A549 (cell line): ENCODE measurements at regions not wholly inside any gene's neighbourhood (a gene's known extent, or its start where the extent isn't known, plus 50 kb on each side); places are given as distances from the start of the nearest gene placed in this dataset.

ENCODE experiments used
- ATAC-seq, 2 experiments: fragments of 200-7000 bp in 1 of 2; fragments of >200 bp in 1 of 2; cut with Nextera tagmentation in 1 of 2; cut with Tn5 transposase in 1 of 2; 3 replicates each; pipeline versions ENCODE4 v1.8.0 to v1.9.1; 2018 to 2020; ENCODE audit warnings: mild to moderate bottlenecking in 1 of 2, moderate library complexity in 1 of 2
- CTCF ChIA-PET: fragments of 300-600 bp; sonication (Branson Sonifier 250); formaldehyde crosslinking; extraction: SDS; loops from one replicate; lab custom pipeline; 2021; ENCODE audit warnings: antibody characterized with exemption, inconsistent platforms; lab: Yijun Ruan, JAX
- POLR2A ChIA-PET: fragments of 350-600 bp; formaldehyde crosslinking; extraction: SDS; loops from one replicate; lab custom pipeline; 2021; ENCODE audit warnings: antibody characterized with exemption, inconsistent platforms; lab: Yijun Ruan, JAX
- DNase-seq, 2 experiments: peaks; one replicate each; pipeline versions ENCODE4 v3.0.0 to v3.0.0-alpha.2; 2011 to 2016; ENCODE audit warnings: low read depth in 1 of 2, low spot score in 1 of 2
- FAIRE-seq: peaks from 2 replicates; lab custom pipeline; 2011; peaks lifted over from hg19 to GRCh38; lab: Jason Lieb, UNC
- H3K27ac ChIP-seq, 2 experiments: fragments of >200 bp; sonication (Bioruptor Twin); formaldehyde crosslinking; 3 replicates each; pipeline ENCODE4 v1.5.1; 2016 to 2017
- H3K4me1 ChIP-seq: fragments of >200 bp; sonication (Bioruptor Twin); formaldehyde crosslinking; 3 replicates; pipeline ENCODE4 v1.6.1; 2016
- H3K4me2 ChIP-seq: fragments of >200 bp; sonication (Bioruptor Twin); formaldehyde crosslinking; 3 replicates; pipeline ENCODE4 v1.6.1; 2016
- H3K4me3 ChIP-seq: fragments of >200 bp; sonication (Bioruptor Twin); formaldehyde crosslinking; 3 replicates; pipeline ENCODE4 v1.5.1; 2016
- H3K9me3 ChIP-seq: fragments of >200 bp; sonication (Bioruptor Twin); formaldehyde crosslinking; 3 replicates; pipeline ENCODE4 v1.6.1; 2016
- BHLHE40 ChIP-seq: IDR thresholded peaks from 2 replicates; pipeline ENCODE4 v1.6.1; 2012; ENCODE audit warnings: low read depth, low read length, inconsistent platforms
- CBX2 ChIP-seq: fragments of 200-600 bp; sonication (generic); IDR thresholded peaks from 2 replicates; pipeline ENCODE4 v1.6.1; 2016; ENCODE audit warnings: low read depth, mild to moderate bottlenecking, borderline replicate concordance
- CBX8 ChIP-seq: fragments of 200-600 bp; sonication (generic); IDR thresholded peaks from 2 replicates; pipeline ENCODE4 v1.6.1; 2016
- CHD2 ChIP-seq: fragments of 150-350 bp; IDR thresholded peaks from 2 replicates; pipeline ENCODE4 v1.6.1; 2014; ENCODE audit warnings: low read length; ENCODE audit not compliant: partially characterized antibody
- EP300 ChIP-seq, 2 experiments: fragments of >200 bp; sonication (Bioruptor Twin); formaldehyde crosslinking; IDR thresholded peaks; 2 replicates in 1 of 2; 3 replicates in 1 of 2; pipeline ENCODE4 v1.6.1; 2016 to 2017
- ESRRA ChIP-seq: fragments of 150-350 bp; IDR thresholded peaks from 2 replicates; pipeline ENCODE4 v1.6.1; 2014; ENCODE audit warnings: mild to moderate bottlenecking, low read length, borderline replicate concordance
- FOSB ChIP-seq: fragments of 250-450 bp; sonication (Bioruptor Pico); IDR thresholded peaks from 2 replicates; pipeline ENCODE4 v1.5.0; 2020; ENCODE audit warnings: mild to moderate bottlenecking, moderate library complexity
- FOSL2 ChIP-seq, 2 experiments: fragments of 450-650 bp in 1 of 2; fragments of >200 bp in 1 of 2; sonication (Bioruptor Twin) in 1 of 2; formaldehyde crosslinking; IDR thresholded peaks; 2 replicates each; pipeline versions ENCODE4 v1.5.0 to v1.6.1; 2016 to 2020; ENCODE audit warnings: mild to moderate bottlenecking in 1 of 2, moderate library complexity in 1 of 2
- FOXS1 ChIP-seq: fragments of 250-450 bp; sonication (Bioruptor Pico); IDR thresholded peaks from 2 replicates; pipeline ENCODE4 v1.5.0; 2020; ENCODE audit warnings: mild to moderate bottlenecking, moderate library complexity
- HDAC2 ChIP-seq: fragments of 200-600 bp; sonication (generic); IDR thresholded peaks from 2 replicates; pipeline ENCODE4 v1.6.1; 2016
- HOXB13 ChIP-seq: fragments of 250-450 bp; sonication (Bioruptor Pico); IDR thresholded peaks from 2 replicates; pipeline ENCODE4 v1.5.0; 2020; ENCODE audit warnings: low read depth, mild to moderate bottlenecking, moderate library complexity
- JUN ChIP-seq, 2 experiments: fragments of >200 bp; sonication (Bioruptor Twin); formaldehyde crosslinking; IDR thresholded peaks; 2 replicates in 1 of 2; 3 replicates in 1 of 2; pipeline ENCODE4 v1.6.1; 2016 to 2017
- JUNB ChIP-seq: fragments of >200 bp; sonication (Bioruptor Twin); formaldehyde crosslinking; IDR thresholded peaks from 2 replicates; pipeline ENCODE4 v1.6.1; 2016
- KDM1A ChIP-seq: fragments of 200-600 bp; sonication (generic); IDR thresholded peaks from 2 replicates; pipeline ENCODE4 v1.6.1; 2016; ENCODE audit warnings: low read depth, mild to moderate bottlenecking
- KDM5A ChIP-seq: fragments of 200-600 bp; sonication (generic); IDR thresholded peaks from 2 replicates; pipeline ENCODE4 v1.6.1; 2016; ENCODE audit warnings: antibody characterized with exemption, mild to moderate bottlenecking
- MAFK ChIP-seq: fragments of 450-650 bp; IDR thresholded peaks from 2 replicates; pipeline ENCODE4 v1.6.1; 2014; ENCODE audit not compliant: partially characterized antibody
- MYC ChIP-seq: IDR thresholded peaks from 2 replicates; pipeline ENCODE4 v1.6.1; 2012; ENCODE audit warnings: mild to moderate bottlenecking, inconsistent platforms, low read length, improper control_type of control experiment, borderline replicate concordance
- NPAS2 ChIP-seq: fragments of 250-450 bp; sonication (Bioruptor Pico); IDR thresholded peaks from 2 replicates; pipeline ENCODE4 v1.8.0; 2022; ENCODE audit warnings: mild to moderate bottlenecking, moderate library complexity, borderline replicate concordance
- NR3C1 ChIP-seq: fragments of >200 bp; sonication (Bioruptor Twin); formaldehyde crosslinking; IDR thresholded peaks from 3 replicates; pipeline ENCODE4 v1.6.1; 2017
- POLR2A ChIP-seq: IDR thresholded peaks from 2 replicates; pipeline ENCODE4 v1.6.1; 2012; ENCODE audit warnings: mild to moderate bottlenecking, low read length
- RAD21 ChIP-seq, 2 experiments: fragments of >200 bp in 1 of 2; sonication (Bioruptor Twin) in 1 of 2; formaldehyde crosslinking in 1 of 2; IDR thresholded peaks in 1 of 2; conservative IDR thresholded peaks in 1 of 2; 2 replicates in 1 of 2; 3 replicates in 1 of 2; pipeline ENCODE4 v1.6.1; 2012 to 2018; ENCODE audit warnings: inconsistent platforms in 1 of 2
- SMC3 ChIP-seq: fragments of >200 bp; sonication (Bioruptor Twin); formaldehyde crosslinking; IDR thresholded peaks from 3 replicates; pipeline ENCODE4 v1.6.1; 2018; ENCODE audit warnings: inconsistent platforms
- SREBF2 ChIP-seq: fragments of 450-650 bp; IDR thresholded peaks from 2 replicates; pipeline ENCODE4 v1.6.1; 2014; ENCODE audit warnings: mild to moderate bottlenecking, moderate library complexity
- TFCP2L1 ChIP-seq: fragments of 250-450 bp; sonication (Bioruptor Pico); IDR thresholded peaks from 2 replicates; pipeline ENCODE4 v1.5.0; 2021; ENCODE audit warnings: mild to moderate bottlenecking
- ZFP36 ChIP-seq: fragments of 450-650 bp; IDR thresholded peaks from 2 replicates; pipeline ENCODE4 v1.6.1; 2014; ENCODE audit warnings: borderline replicate concordance; ENCODE audit not compliant: partially characterized antibody
- ZSCAN20 ChIP-seq: fragments of 250-450 bp; sonication (Bioruptor Pico); IDR thresholded peaks from 2 replicates; pipeline ENCODE4 v1.8.0; 2022; ENCODE audit warnings: mild to moderate bottlenecking, moderate library complexity
- WGBS: methylation state at CpG from one replicate; pipeline ENCODE4 v1.1.6; 2017; ENCODE audit errors: missing lambda C conversion rate; 5-methylcytosine and 5-hydroxymethylcytosine counted together
- TF ChIP-seq, protein P1 (sequence below): IDR thresholded peaks from 2 replicates; pipeline ENCODE4 v1.6.1; 2012
- TF ChIP-seq, protein P2 (sequence below): IDR thresholded peaks from 2 replicates; pipeline ENCODE4 v1.6.1; 2012; ENCODE audit warnings: low read depth, borderline replicate concordance

DNA sequence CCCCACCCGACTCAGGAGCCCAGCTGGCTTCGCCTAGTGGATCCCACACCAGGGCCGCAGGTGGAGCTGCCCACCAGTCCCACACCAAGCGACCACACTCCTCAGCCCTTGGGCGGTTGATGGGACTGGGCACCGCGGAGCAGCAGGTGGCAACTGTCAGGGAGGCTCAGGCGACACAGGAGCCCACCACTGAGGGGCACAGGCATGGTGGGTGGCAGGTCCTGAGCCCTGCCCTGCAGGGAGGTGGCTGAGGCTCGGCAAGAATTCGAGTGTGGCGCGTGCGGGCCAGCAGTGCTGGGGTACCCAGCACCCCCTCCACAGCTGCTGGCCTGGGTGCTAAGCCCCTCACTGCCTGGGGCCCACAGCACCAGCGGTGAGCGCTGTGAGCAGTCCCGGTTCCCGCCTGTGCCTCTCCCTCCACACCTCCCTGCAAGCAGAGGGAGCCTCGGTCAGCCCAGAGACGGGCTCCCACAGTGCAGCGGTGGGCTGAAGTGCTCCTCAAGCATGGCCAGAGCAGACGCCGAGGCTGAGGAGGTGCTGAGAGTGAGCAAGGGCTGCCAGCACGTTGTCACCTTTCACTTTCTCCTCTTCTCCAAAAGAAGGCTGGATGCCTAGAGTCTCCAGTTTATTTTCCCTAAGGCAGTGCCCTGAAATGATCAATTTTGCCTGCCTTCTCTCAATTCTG, 1440.7 kb upstream of the ZEB2 start:
- H3K4me1 ChIP-seq = no peaks in the 10 kb centered on the region
- TF ChIP-seq CBX2 = no peak
- DNase-seq (no peak), ATAC-seq (no peak), FAIRE-seq (no peak)
- ChIA-PET CTCF (no interaction called here), POLR2A (no interaction called here)
- H3K4me2 ChIP-seq = no peak overlapping the region
- H3K9me3 ChIP-seq = peaks cover 9% of the 10 kb centered on the region; the same call in 2 of the 3 replicates
- H3K27ac ChIP-seq = no peak overlapping the region
- no peak overlapping the region for H3K4me3 ChIP-seq
- WGBS = 60% methylated on average over 18 of the region's 23 CpGs

DNA sequence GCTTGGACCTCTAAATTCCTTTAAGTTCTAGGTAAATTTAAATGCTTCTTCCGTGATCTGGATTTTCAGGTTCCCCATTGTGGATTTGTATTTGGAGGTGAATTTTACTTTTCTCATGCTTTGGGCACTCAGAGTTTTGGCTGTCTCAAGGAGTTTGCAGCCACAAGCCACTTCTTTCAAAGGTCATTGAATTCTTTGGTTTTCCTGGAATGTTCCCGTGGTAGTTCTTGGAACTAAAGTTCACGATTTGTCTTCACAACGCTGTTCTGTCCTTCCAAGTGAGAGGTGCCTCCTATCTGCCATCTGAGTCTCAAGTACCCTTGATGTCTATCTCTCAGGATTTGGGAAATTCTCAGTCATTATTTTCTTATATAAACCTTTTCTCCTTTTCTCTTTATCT, 1438.7 kb upstream of the ZEB2 start:
- no peak for FAIRE-seq
- H3K27ac ChIP-seq = no peak overlapping the region
- no peak overlapping the region for H3K4me3 ChIP-seq
- H3K4me2 ChIP-seq = no peak overlapping the region
- H3K4me1 ChIP-seq = no peaks in the 10 kb centered on the region
- 46% methylated on average over 4 of the region's 4 CpGs for WGBS
- ATAC-seq = no peak
- ChIA-PET CTCF (no interaction called here), POLR2A (no interaction called here)
- DNase-seq = no peak
- TF ChIP-seq CHD2 (no peak), NPAS2 (CRISPR knock-in tag) (no peak), BHLHE40 (no peak), RAD21 (conservative IDR thresholded peaks at IDR 0.05 in 1 of 2, IDR thresholded peaks at IDR 0.05 in 1 of 2) (no peak), CBX8 (no peak), FOSB (CRISPR knock-in tag) (no peak), ESRRA (no peak), EP300 (IDR thresholded peaks at IDR 0.05) (no peak), SREBF2 (no peak), JUNB (no peak)
- peaks cover 9% of the 10 kb centered on the region; the same call in 2 of the 3 replicates for H3K9me3 ChIP-seq

DNA sequence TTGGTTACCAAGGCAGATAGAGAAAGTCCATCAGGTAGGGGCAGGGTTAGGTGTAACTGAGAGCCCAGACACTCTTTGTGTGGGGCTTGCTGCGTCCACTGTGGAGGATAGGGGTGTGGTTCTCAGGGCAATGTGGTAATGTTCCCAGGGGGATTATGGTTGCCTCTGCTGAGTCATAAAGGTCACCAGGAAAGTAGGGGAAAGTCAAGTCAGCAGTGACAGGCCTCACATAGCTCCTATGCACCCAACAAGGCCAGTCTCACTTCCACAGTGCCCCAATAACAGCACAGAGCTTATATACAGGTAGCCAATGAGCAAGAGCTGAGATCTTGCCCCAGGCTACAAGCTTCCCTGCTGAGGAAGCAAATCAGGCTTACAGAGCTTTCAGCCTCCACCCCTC, 1438.0 kb upstream of the ZEB2 start:
- DNase-seq = peak in 1 of 2 experiments; percentile 12
- ChIA-PET POLR2A (no interaction called here), CTCF (no interaction called here)
- Histone ChIP-seq H3K27ac (no peak overlapping the region), H3K4me3 (no peak overlapping the region), H3K4me2 (no peak overlapping the region), H3K4me1 (no peaks in the 10 kb centered on the region), H3K9me3 (peaks cover 9% of the 10 kb centered on the region; the same call in 2 of the 3 replicates)
- no peak for ATAC-seq
- no peak for TF ChIP-seq TFCP2L1
- no peak for TF ChIP-seq JUNB
- no peak for TF ChIP-seq FOSL2 (IDR thresholded peaks at IDR 0.05)
- no peak for TF ChIP-seq FOSL2 (CRISPR knock-in tag; IDR thresholded peaks at IDR 0.05)
- TF ChIP-seq ZSCAN20 (CRISPR knock-in tag) = no peak
- TF ChIP-seq SMC3 = no peak
- TF ChIP-seq MYC = no peak
- no peak for TF ChIP-seq HOXB13 (CRISPR knock-in tag)
- FAIRE-seq = no peak
- WGBS = 5% methylated on average over 1 of the region's 1 CpG

DNA sequence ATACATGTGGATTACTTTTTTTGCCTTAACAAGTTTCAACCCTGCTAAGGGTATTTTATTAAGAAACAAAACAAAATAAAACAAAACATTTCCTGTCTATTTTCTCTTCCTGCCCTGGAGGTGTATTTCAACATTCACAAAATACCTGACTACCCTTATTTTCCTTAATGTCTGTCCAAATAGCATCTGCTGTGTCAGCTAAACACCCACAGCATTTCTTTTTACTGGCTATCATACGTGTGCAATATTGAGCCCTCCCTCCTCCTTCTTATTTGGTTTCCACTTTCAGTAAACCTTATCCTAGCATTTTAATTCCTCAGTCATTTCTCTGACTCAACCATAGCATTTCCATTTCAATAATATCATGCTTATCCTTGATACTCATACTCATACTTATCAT, 1420.0 kb upstream of the ZEB2 start:
- H3K4me3 ChIP-seq = no peak overlapping the region
- no peak overlapping the region for H3K27ac ChIP-seq
- ATAC-seq (no peak), FAIRE-seq (no peak), DNase-seq (no peak)
- H3K4me2 ChIP-seq = no peak overlapping the region
- 53% methylated on average over 1 of the region's 1 CpG for whole genome bisulfite sequencing
- TF ChIP-seq KDM5A = no peak
- peak; percentile 53 for TF ChIP-seq MAFK
- POLR2A ChIA-PET = no interaction called here
- no peaks in the 10 kb centered on the region; the same call in 2 of the 3 replicates for H3K9me3 ChIP-seq
- CTCF ChIA-PET = no interaction called here
- no peaks in the 10 kb centered on the region for H3K4me1 ChIP-seq

DNA sequence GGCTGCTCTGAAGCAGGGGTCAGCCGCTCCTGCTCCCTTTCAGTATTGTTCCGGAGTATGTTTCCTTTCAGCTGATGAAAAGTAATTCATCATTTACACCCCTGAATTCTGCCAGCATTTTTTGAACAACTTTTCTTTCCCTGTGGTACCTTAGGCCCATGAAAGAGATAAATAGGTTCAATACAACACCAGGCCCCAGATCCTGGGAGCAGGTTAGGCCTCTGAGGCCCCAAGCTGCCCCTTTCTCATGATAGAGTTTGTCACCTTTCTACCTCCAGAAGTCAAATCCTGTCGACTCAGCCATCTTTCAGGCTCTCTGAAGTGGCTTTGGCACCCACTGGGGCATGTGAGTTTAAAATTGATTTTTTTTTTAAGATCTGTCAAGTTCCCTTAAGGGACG, 1415.1 kb upstream of the ZEB2 start:
- CTCF ChIA-PET = no interaction called here
- POLR2A ChIA-PET = no interaction called here
- WGBS = 68% methylated on average over 4 of the region's 4 CpGs
- Histone ChIP-seq H3K4me2 (no peak overlapping the region), H3K4me3 (no peak overlapping the region), H3K27ac (no peak overlapping the region), H3K9me3 (no peaks in the 10 kb centered on the region), H3K4me1 (no peaks in the 10 kb centered on the region)
- no peak for ATAC-seq
- no peak for FAIRE-seq
- TF ChIP-seq EP300 (IDR thresholded peaks at IDR 0.05) = no peak
- TF ChIP-seq FOXS1 (CRISPR knock-in tag) = no peak
- no peak for TF ChIP-seq KDM1A
- no peak for TF ChIP-seq CBX2
- TF ChIP-seq SREBF2 = no peak
- TF ChIP-seq, protein P1, sequence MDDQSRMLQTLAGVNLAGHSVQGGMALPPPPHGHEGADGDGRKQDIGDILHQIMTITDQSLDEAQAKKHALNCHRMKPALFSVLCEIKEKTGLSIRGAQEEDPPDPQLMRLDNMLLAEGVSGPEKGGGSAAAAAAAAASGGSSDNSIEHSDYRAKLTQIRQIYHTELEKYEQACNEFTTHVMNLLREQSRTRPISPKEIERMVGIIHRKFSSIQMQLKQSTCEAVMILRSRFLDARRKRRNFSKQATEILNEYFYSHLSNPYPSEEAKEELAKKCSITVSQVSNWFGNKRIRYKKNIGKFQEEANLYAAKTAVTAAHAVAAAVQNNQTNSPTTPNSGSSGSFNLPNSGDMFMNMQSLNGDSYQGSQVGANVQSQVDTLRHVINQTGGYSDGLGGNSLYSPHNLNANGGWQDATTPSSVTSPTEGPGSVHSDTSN = no peak
- no peak for TF ChIP-seq MAFK
- TF ChIP-seq SMC3 = no peak
- no peak for TF ChIP-seq ZFP36
- TF ChIP-seq NR3C1 = no peak
- no peak for TF ChIP-seq POLR2A
- TF ChIP-seq JUN (IDR thresholded peaks at IDR 0.05) = no peak
- TF ChIP-seq HDAC2 = no peak
- no peak for TF ChIP-seq FOSL2 (IDR thresholded peaks at IDR 0.05)
- no peak for TF ChIP-seq FOSL2 (CRISPR knock-in tag; IDR thresholded peaks at IDR 0.05)
- TF ChIP-seq, protein P2, sequence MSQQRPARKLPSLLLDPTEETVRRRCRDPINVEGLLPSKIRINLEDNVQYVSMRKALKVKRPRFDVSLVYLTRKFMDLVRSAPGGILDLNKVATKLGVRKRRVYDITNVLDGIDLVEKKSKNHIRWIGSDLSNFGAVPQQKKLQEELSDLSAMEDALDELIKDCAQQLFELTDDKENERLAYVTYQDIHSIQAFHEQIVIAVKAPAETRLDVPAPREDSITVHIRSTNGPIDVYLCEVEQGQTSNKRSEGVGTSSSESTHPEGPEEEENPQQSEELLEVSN = no peak
- DNase-seq = no peak
